Dendritic cell treated with granulocyte-macrophage colony-stimulating factor and Interleukin-4, amounts not matched to agents 40 ng/mL and 50 ng/mL, for 4 days (primary cell): ENCODE measurements at regions not wholly inside any gene's neighbourhood (a gene's known extent, or its start where the extent isn't known, plus 50 kb on each side); places are given as distances from the start of the nearest gene placed in this dataset.

ENCODE experiments used
- H3K27ac Mint-ChIP-seq: one replicate; pipeline ENCODE4 v1.8.0; 2022; ENCODE audit warnings: mild to moderate bottlenecking, mixed read lengths
- H3K27me3 Mint-ChIP-seq: one replicate; pipeline ENCODE4 v1.8.0; 2022; ENCODE audit warnings: mild to moderate bottlenecking, mixed read lengths
- H3K36me3 Mint-ChIP-seq: one replicate; pipeline ENCODE4 v1.8.0; 2022; ENCODE audit warnings: low read depth, mixed read lengths
- H3K4me1 Mint-ChIP-seq: one replicate; pipeline ENCODE4 v1.8.0; 2022; ENCODE audit warnings: low read depth, mixed read lengths
- H3K4me3 Mint-ChIP-seq: one replicate; pipeline ENCODE4 v1.8.0; 2022; ENCODE audit warnings: mild to moderate bottlenecking, moderate library complexity, mixed read lengths
- H3K9me3 Mint-ChIP-seq: one replicate; pipeline ENCODE4 v1.8.0; 2022; ENCODE audit warnings: mixed read lengths
- intact Hi-C: fragments of 100-400 bp; cut with micrococcal nuclease; formaldehyde crosslinking; loops from one replicate; pipeline ENCODE4 v1.15.0; 2022

DNA sequence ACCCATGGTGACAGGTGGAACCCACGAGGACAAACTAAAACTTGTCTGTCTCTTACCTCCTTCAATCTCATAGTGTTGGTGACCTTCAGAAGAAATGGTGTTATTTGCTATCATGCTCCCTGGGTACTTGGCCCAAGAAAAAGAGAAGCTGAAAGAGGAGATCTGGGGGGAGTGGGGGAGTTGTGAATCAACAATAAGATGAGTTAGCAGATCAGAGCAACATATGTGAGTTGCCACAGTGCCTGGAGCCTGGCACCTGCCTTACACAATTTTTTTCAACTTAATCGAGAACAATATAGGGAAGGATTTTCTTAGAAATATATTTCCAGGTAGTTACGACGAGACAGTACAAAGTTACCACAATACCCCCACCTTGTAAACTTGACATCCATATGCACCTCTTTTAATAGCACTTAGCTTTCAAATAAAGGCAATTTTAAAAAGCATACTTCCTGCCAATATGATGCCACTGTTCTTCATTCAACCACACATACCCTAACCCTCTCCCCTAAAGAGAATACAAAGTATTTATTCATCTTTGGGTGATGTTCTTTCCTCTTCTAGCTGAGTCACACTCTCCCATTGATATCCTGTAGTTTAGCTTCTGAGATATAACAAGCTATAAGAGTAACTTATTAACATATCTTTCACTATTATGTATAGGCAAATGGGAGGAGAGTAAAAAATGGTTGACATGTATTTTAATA, 424.1 kb upstream of the OR4E1 start:
- H3K9me3 Mint-ChIP-seq, result no peaks in the 10 kb centered on the region
- peaks cover 7% of the 10 kb centered on the region for H3K4me1 Mint-ChIP-seq
- H3K27me3 Mint-ChIP-seq, result no peaks in the 10 kb centered on the region
- intact Hi-C loops, result no loop called here
- no peaks in the 10 kb centered on the region for H3K36me3 Mint-ChIP-seq
- H3K4me3 Mint-ChIP-seq, result no peak overlapping the region
- no peak overlapping the region for H3K27ac Mint-ChIP-seq

DNA sequence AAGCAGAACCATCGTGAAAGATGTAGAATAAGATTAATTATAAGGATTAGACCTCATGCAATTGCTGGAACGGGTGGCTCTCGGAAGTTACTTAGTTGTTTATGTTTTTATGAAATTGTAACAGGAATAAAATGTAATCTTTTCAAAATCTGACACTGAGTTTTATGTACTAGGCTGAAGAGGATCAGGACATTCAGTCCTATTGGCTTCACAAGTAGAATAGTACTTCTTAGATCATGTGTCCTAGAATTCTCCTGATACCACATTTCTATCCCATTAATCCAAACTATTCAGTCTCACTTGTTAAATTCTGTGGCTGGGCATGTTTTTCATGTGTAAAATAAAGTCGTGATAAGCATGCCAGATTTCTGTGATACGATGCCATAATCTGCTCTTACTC, 423.5 kb upstream of the OR4E1 start:
- Mint-ChIP-seq H3K27ac (no peak overlapping the region), H3K4me3 (no peak overlapping the region), H3K9me3 (no peaks in the 10 kb centered on the region), H3K27me3 (no peaks in the 10 kb centered on the region), H3K4me1 (peaks cover 7% of the 10 kb centered on the region), H3K36me3 (no peaks in the 10 kb centered on the region)
- intact Hi-C loops, result no loop called here

DNA sequence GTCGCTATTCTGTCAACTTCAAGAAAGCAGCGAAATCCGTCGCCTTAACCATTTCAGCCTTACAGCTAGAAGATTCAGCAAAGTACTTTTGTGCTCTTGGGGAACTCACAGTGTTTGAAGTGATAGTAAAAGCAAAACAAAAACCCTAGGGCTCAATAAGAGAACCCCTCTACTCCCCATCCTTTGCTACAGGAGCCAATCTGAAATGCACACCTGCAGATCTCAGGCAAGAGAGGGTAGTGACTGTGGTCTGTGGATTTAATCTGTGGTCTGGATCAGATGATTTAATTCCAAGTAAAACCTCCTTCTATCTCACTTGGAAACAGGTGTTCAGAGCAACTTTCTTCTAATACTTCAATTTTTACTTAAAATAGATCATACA, 422.9 kb upstream of the OR4E1 start:
- intact Hi-C loops, result no loop called here

DNA sequence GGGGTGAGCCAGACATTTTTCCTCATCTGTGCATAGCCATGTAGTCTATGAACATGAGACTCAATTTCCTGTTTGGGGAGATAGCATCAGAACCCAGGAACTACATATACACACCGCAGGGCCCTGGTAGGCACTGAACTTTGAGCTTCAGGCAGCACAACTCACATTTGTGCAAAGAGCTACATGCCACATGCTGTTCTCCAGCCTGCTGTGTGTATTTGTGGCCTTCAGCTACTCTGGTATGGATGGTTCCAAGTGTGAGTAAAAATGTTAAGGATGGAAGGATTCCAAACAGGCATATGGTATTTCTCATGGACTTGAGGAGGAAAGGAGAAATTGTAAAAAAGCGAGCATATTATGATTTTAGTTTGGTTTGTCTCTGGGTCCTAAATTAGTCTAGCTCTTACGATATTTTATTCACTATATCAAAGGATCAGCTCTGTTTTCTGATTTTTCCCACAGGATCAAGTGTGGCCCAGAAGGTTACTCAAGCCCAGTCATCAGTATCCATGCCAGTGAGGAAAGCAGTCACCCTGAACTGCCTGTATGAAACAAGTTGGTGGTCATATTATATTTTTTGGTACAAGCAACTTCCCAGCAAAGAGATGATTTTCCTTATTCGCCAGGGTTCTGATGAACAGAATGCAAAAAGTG, 422.4 kb upstream of the OR4E1 start:
- H3K4me3 Mint-ChIP-seq, result no peak overlapping the region
- no peak overlapping the region for H3K27ac Mint-ChIP-seq
- no peaks in the 10 kb centered on the region for H3K9me3 Mint-ChIP-seq
- peaks cover 7% of the 10 kb centered on the region for H3K4me1 Mint-ChIP-seq
- intact Hi-C loops, result no loop called here
- no peaks in the 10 kb centered on the region for H3K36me3 Mint-ChIP-seq
- H3K27me3 Mint-ChIP-seq, result no peaks in the 10 kb centered on the region

More for the DNA sequence above, 422.9 kb upstream of the OR4E1 start:
- Mint-ChIP-seq H3K27me3 (no peaks in the 10 kb centered on the region), H3K36me3 (no peaks in the 10 kb centered on the region), H3K4me3 (no peak overlapping the region), H3K4me1 (peaks cover 7% of the 10 kb centered on the region), H3K9me3 (no peaks in the 10 kb centered on the region), H3K27ac (no peak overlapping the region)

DNA sequence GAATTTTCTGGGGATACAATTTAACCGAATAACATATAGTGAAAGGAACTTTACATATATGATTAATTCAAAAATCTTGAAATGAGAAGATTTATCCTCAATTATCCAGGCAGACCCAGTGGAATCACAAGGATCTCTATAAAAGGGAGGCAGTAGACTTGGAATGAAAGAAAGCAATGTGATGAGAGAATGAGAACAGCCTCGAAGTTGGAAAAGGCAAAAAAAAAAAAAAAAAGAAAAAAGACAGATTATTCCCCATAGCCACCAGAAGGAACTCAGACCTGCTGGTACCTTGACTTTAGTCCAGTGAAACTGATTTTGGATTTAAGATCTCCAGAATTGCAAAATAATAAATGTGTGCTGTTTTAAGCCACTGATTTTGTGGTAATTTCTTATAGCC, 416.3 kb upstream of the OR4E1 start:
- no peaks in the 10 kb centered on the region for H3K36me3 Mint-ChIP-seq
- no peaks in the 10 kb centered on the region for H3K4me1 Mint-ChIP-seq
- no peak overlapping the region for H3K27ac Mint-ChIP-seq
- no peak overlapping the region for H3K4me3 Mint-ChIP-seq
- no peaks in the 10 kb centered on the region for H3K9me3 Mint-ChIP-seq
- intact Hi-C loops, result no loop called here
- no peaks in the 10 kb centered on the region for H3K27me3 Mint-ChIP-seq

DNA sequence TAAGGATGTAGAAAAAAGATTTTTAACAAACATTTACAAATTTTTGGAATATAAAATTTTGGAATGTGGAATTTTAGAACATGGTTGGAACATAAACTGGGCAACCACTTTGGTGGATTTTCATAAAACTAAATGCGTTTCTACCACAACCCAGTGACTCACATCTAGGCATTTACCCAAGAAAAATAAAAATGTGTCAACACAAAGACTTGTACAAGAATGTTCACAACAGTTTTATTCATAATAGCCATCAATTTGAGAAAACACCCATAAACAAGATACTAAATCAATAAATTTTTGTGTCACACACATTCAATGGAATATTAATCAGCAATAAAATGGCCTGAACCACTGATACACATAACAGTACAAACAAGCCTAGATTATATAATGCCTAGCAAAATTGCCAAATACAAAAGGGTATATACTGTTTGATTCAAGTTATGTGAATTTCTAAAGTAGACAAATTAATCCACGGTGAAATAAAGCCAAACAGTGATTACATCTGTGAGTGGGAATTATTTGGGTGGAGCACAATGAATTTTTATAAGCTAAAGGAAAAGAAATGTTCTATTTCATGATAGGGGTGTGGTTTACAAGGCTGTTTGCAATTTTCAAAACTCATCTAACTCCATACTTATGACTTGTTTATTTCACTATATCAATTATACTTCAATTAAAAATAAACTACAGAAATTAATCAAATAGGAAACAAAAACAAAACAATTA, 415.2 kb upstream of the OR4E1 start:
- Mint-ChIP-seq H3K27me3 (no peaks in the 10 kb centered on the region), H3K36me3 (no peaks in the 10 kb centered on the region), H3K27ac (no peak overlapping the region), H3K4me1 (no peaks in the 10 kb centered on the region), H3K4me3 (no peak overlapping the region), H3K9me3 (no peaks in the 10 kb centered on the region)
- intact Hi-C loops, result no loop called here

DNA sequence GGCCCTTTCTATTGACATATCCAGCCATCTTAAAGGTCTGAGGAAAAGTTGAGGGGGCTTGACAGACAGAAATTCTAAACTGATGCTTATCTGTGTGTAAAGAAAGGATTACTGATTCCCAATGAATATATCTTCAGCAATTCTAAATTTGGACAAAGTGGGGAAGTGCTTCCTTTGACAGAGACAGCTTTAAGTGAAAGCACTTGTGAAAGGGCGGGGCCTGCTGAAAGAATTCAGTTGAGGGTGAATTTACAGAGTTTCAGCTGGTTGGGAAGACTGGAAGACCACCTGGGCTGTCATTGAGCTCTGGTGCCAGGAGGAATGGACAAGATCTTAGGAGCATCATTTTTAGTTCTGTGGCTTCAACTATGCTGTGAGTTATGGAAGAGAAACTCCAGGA, 412.5 kb upstream of the OR4E1 start:
- no peak overlapping the region for H3K27ac Mint-ChIP-seq
- H3K9me3 Mint-ChIP-seq, result no peaks in the 10 kb centered on the region
- H3K36me3 Mint-ChIP-seq, result no peaks in the 10 kb centered on the region
- intact Hi-C loops, result no loop called here
- H3K4me3 Mint-ChIP-seq, result no peak overlapping the region
- no peaks in the 10 kb centered on the region for H3K4me1 Mint-ChIP-seq
- H3K27me3 Mint-ChIP-seq, result no peaks in the 10 kb centered on the region

DNA sequence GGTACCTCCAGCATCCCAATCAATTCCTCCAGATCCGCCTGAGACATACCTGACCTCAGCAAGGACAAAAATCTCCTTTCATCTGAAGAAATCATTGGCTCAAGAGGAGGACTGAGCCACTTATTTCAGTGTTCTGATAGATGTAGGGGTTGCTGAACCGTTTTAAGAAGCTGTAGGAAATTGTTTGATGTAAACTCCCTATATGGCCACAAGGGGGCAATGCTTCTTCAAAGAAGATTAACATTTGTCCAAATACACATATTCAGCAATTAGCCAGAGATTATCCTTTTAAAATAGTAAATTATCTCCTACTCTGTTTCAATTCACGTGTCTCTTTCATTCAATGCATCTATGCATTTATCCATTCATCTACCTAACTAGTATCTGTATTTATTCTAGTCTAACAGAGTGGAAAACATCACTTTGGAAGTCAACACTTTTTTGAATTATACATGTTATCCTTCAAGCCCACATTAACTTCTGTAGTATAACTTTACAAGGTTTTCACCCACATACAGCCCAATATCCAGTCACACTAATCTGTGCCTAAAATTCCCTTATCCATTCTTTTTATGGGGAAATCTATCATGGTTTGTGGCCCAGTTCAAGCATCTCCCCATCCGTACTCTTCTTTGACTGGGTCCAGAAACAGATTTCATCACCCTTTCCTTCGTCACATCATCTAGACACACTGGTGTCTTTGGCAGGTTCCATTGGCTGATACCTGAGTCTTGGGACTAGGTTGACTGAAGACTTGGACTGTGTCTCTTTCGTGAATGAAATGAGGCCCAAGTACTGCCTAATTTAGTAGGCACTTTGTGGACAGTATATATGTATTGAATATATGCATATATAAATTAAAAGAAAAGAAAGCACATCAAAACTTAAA, 411.0 kb upstream of the OR4E1 start:
- H3K4me1 Mint-ChIP-seq, result no peaks in the 10 kb centered on the region
- intact Hi-C loops, result no loop called here
- no peak overlapping the region for H3K27ac Mint-ChIP-seq
- no peak overlapping the region for H3K4me3 Mint-ChIP-seq
- no peaks in the 10 kb centered on the region for H3K9me3 Mint-ChIP-seq
- H3K36me3 Mint-ChIP-seq, result no peaks in the 10 kb centered on the region
- no peaks in the 10 kb centered on the region for H3K27me3 Mint-ChIP-seq

DNA sequence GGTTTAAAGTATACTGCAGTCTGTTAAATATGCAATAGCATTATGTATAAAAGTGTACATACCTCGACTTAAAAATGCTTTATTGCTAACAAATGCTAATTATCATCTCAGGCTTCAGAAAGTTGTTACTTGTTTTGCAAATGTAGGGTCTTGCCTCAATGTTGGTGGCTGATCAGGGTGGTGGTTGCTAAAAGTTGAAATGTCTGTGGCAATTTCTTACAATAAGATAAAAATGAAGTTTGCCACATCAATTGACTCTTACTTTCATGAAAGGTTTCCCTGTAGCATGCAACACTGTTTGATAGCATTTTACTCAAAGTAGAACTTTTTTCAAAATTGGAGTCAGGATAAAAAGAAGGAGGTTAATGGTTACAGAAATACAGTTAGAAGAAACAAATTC, 407.7 kb upstream of the OR4E1 start:
- peaks cover 9% of the 10 kb centered on the region for H3K9me3 Mint-ChIP-seq
- H3K36me3 Mint-ChIP-seq, result no peaks in the 10 kb centered on the region
- H3K27me3 Mint-ChIP-seq, result no peaks in the 10 kb centered on the region
- no peaks in the 10 kb centered on the region for H3K4me1 Mint-ChIP-seq
- intact Hi-C loops, result no loop called here
- no peak overlapping the region for H3K27ac Mint-ChIP-seq
- no peak overlapping the region for H3K4me3 Mint-ChIP-seq

DNA sequence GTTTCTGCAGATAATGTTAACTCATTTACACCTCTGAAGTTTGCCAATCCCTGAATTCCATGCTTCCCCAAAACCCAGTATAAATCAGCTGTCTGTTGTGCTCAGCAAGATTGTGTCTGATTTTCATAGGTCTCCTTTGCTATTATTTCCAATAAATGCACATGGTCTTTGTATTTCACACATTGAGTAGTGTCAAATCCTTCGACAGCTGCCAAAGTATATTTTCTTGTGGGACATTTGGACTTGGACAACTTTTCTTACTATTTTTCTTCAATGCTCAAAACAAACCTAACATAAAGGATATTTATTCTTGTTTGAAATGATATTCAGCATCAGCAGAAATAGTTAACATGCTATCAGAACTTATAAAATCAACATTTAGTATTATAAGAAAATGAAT, 406.1 kb upstream of the OR4E1 start:
- no peak overlapping the region for H3K4me3 Mint-ChIP-seq
- intact Hi-C loops, result no loop called here
- no peaks in the 10 kb centered on the region for H3K36me3 Mint-ChIP-seq

DNA sequence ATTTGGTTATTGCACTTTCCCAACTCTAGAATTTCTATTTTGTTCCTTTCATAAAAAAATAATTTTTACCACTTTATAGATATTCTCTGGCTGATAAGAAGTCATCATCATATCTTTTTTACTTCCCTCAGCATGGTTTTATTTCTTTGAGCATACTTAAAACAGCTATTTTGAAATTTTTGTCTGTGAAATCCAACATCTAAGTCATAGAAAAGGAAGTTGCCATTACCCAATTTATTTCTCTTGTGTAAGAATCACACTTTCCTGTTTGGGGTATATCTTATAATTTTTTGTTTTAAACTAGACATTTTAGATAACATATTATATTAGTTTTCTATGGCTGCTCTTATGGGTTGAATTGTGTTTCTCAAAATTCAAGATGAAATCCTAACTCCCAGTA, 400.2 kb upstream of the OR4E1 start:
- intact Hi-C loops, result no loop called here
- peaks cover 20% of the 10 kb centered on the region for H3K4me1 Mint-ChIP-seq
- peaks cover 39% of the 10 kb centered on the region for H3K9me3 Mint-ChIP-seq
- H3K27me3 Mint-ChIP-seq, result peaks cover 6% of the 10 kb centered on the region
- H3K4me3 Mint-ChIP-seq, result no peak overlapping the region
- H3K36me3 Mint-ChIP-seq, result no peaks in the 10 kb centered on the region
- no peak overlapping the region for H3K27ac Mint-ChIP-seq

More for the DNA sequence above, 406.1 kb upstream of the OR4E1 start:
- peaks cover 22% of the 10 kb centered on the region for H3K9me3 Mint-ChIP-seq
- no peaks in the 10 kb centered on the region for H3K4me1 Mint-ChIP-seq
- no peaks in the 10 kb centered on the region for H3K27me3 Mint-ChIP-seq
- no peak overlapping the region for H3K27ac Mint-ChIP-seq

DNA sequence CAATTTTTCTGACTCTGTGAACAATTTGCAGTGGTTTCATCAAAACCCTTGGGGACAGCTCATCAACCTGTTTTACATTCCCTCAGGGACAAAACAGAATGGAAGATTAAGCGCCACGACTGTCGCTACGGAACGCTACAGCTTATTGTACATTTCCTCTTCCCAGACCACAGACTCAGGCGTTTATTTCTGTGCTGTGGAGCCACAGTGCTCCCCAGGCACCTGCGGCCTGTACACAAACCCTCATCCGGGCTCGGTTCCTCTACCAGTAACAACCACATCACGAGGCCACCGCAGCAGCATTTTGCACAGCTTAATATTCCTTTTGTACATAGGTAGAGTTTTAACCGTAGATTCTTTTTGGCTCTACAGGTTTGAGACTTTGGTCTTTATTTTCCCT, 397.4 kb upstream of the OR4E1 start:
- H3K36me3 Mint-ChIP-seq, result no peaks in the 10 kb centered on the region
- H3K4me1 Mint-ChIP-seq, result peaks cover 20% of the 10 kb centered on the region
- H3K27me3 Mint-ChIP-seq, result peaks cover 8% of the 10 kb centered on the region
- intact Hi-C loops, result no loop called here
- H3K4me3 Mint-ChIP-seq, result peak overlapping the region; percentile 49
- H3K9me3 Mint-ChIP-seq, result peaks cover 27% of the 10 kb centered on the region
- no peak overlapping the region for H3K27ac Mint-ChIP-seq

DNA sequence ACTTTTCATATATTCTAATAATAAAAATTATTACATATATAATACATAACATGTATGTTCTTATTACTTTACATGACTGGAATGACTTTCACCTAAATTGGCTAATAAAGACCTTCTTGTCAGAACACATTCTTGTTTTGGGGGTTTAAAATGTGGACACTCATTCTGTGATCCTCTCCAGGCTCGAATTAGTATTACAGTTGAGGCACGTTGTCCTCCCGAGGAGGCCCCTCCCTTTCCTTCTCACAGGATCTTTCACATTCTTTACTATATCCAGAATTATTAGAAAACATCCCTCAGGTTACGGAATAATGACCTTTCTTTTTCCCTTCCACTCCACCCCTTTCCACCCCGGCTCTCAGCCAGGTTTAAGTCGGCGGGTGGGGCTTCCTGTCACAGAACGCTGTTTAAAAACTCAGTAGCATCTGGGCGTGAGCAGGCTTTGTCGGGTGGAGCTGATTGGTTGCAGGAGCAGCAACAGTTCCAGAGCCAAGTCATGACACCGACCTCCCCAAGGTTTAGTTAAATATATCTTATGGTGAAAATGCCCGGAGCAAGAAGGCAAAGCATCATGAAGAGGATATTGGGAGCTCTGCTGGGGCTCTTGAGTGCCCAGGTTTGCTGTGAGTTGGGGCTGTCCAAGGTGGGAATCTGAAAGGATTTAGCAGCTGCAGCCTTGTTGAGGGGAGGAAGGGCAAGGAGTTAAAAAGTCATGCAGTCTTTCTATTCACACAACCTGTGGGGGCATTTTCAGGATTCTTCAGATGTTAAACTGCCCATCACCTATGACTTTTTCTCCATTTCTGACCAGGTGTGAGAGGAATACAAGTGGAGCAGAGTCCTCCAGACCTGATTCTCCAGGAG, 396.7 kb upstream of the OR4E1 start:
- peak overlapping the region; percentile 49 for H3K4me3 Mint-ChIP-seq
- peaks cover 21% of the 10 kb centered on the region for H3K9me3 Mint-ChIP-seq
- peaks cover 12% of the 10 kb centered on the region for H3K27me3 Mint-ChIP-seq
- intact Hi-C loops, result no loop called here
- no peaks in the 10 kb centered on the region for H3K36me3 Mint-ChIP-seq
- peaks cover 20% of the 10 kb centered on the region for H3K4me1 Mint-ChIP-seq
- H3K27ac Mint-ChIP-seq, result no peak overlapping the region
